ENCODE measurements at regions not wholly inside any gene's neighbourhood (a gene's known extent, or its start where the extent isn't known, plus 50 kb on each side); places are given as distances from the start of the nearest gene placed in this dataset.

DNA sequence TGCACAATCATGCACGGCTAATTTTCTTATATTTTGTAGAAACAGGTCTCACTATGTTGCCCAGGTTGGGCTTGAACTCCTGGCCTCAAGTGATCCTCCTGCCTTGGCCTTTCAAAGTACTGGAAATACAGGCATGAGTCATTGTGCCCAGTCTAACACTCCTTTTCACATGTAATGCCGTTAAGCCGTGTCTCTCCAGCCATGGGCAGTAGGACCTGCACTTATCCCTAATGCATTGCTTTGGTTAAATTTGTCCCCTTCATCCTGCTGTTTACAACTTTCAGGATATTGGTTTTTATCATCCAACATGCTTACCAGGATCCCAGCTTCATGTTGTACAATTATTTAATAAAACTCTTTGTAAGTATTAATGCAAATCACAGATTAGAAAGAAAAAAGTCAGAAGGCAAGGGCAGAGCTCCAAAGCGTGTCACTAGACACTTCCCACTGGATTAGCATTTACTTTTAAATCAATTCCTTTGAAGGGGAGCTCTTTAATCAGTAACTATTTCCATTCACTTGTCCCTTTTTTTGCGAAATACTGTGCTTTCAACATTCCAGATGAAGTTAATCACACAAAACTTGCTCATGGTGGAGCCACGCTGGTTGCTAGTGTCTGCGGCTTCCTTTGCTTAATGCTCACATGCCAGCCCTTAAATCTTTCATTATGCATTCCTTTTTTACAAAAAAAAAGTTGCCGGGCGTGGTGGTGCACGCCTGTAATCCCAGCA is 256.0 kb upstream of the AUTS2 start:
- no peak for TF ChIP-seq POLR2AphosphoS5 (IDR thresholded peaks at IDR 0.05; ENCODE audit: low read depth, low read length)
- no peak for TF ChIP-seq TAF1 (IDR thresholded peaks at IDR 0.05; ENCODE audit: borderline replicate concordance, insufficient read depth, low read length)
- TF ChIP-seq, protein P1, sequence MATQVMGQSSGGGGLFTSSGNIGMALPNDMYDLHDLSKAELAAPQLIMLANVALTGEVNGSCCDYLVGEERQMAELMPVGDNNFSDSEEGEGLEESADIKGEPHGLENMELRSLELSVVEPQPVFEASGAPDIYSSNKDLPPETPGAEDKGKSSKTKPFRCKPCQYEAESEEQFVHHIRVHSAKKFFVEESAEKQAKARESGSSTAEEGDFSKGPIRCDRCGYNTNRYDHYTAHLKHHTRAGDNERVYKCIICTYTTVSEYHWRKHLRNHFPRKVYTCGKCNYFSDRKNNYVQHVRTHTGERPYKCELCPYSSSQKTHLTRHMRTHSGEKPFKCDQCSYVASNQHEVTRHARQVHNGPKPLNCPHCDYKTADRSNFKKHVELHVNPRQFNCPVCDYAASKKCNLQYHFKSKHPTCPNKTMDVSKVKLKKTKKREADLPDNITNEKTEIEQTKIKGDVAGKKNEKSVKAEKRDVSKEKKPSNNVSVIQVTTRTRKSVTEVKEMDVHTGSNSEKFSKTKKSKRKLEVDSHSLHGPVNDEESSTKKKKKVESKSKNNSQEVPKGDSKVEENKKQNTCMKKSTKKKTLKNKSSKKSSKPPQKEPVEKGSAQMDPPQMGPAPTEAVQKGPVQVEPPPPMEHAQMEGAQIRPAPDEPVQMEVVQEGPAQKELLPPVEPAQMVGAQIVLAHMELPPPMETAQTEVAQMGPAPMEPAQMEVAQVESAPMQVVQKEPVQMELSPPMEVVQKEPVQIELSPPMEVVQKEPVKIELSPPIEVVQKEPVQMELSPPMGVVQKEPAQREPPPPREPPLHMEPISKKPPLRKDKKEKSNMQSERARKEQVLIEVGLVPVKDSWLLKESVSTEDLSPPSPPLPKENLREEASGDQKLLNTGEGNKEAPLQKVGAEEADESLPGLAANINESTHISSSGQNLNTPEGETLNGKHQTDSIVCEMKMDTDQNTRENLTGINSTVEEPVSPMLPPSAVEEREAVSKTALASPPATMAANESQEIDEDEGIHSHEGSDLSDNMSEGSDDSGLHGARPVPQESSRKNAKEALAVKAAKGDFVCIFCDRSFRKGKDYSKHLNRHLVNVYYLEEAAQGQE (IDR thresholded peaks at IDR 0.05; ENCODE audit: insufficient read depth in 1 of 2, low read depth in 2 of 2, low read length in 2 of 2), result no peak
- no peak for TF ChIP-seq SIN3A (IDR thresholded peaks at IDR 0.05; ENCODE audit: borderline replicate concordance, insufficient read depth, low read length)
- no peak for TF ChIP-seq FOXP2 (optimal IDR thresholded peaks at IDR 0.05; ENCODE audit: borderline replicate concordance, extremely low read depth, extremely low read length, insufficient read depth)

Data from PFSK-1 (cell line).